IPS-15b (cell line): ENCODE measurements at regions not wholly inside any gene's neighbourhood (a gene's known extent, or its start where the extent isn't known, plus 50 kb on each side); places are given as distances from the start of the nearest gene placed in this dataset.

Experiments used
- H3K27me3 ChIP-seq: one replicate; pipeline ENCODE4 v1.6.1; 2013; ENCODE audit warnings: low read length; ENCODE audit not compliant: control insufficient read depth, insufficient read depth
- H3K36me3 ChIP-seq: one replicate; pipeline ENCODE4 v1.6.1; 2013; ENCODE audit warnings: low read length; ENCODE audit not compliant: control insufficient read depth, insufficient read depth
- H3K4me1 ChIP-seq: one replicate; pipeline ENCODE4 v1.6.1; 2013; ENCODE audit warnings: mild to moderate bottlenecking, low read length; ENCODE audit not compliant: control insufficient read depth, insufficient read depth
- H3K4me3 ChIP-seq: one replicate; pipeline ENCODE4 v1.5.1; 2013; ENCODE audit warnings: low read depth, low read length
- H3K9ac ChIP-seq: one replicate; pipeline ENCODE4 v1.6.1; 2013; ENCODE audit warnings: low read depth, mild to moderate bottlenecking, low read length
- H3K9me3 ChIP-seq: one replicate; pipeline ENCODE4 v1.6.1; 2013; ENCODE audit warnings: mild to moderate bottlenecking, low read length; ENCODE audit not compliant: control insufficient read depth, insufficient read depth

- no peak overlapping the region for H3K4me3 ChIP-seq
- H3K9me3 ChIP-seq, result no peaks in the 10 kb centered on the region
- no peaks in the 10 kb centered on the region for H3K4me1 ChIP-seq
Observed at GRCh38 chr5:56647099-56647850, 168.1 kb upstream of the MAP3K1 start.

GRCh38 chr5:56641635-56642260 lies 173.6 kb upstream of the MAP3K1 start:
- Histone ChIP-seq H3K4me3 (no peak overlapping the region), H3K27me3 (no peaks in the 10 kb centered on the region), H3K9ac (no peak overlapping the region), H3K9me3 (no peaks in the 10 kb centered on the region), H3K4me1 (peaks cover 11% of the 10 kb centered on the region), H3K36me3 (no peaks in the 10 kb centered on the region)

More at GRCh38 chr5:56647099-56647850, 168.1 kb upstream of the MAP3K1 start:
- H3K36me3 ChIP-seq, result no peaks in the 10 kb centered on the region
- no peak overlapping the region for H3K9ac ChIP-seq
- H3K27me3 ChIP-seq, result no peaks in the 10 kb centered on the region

DNA sequence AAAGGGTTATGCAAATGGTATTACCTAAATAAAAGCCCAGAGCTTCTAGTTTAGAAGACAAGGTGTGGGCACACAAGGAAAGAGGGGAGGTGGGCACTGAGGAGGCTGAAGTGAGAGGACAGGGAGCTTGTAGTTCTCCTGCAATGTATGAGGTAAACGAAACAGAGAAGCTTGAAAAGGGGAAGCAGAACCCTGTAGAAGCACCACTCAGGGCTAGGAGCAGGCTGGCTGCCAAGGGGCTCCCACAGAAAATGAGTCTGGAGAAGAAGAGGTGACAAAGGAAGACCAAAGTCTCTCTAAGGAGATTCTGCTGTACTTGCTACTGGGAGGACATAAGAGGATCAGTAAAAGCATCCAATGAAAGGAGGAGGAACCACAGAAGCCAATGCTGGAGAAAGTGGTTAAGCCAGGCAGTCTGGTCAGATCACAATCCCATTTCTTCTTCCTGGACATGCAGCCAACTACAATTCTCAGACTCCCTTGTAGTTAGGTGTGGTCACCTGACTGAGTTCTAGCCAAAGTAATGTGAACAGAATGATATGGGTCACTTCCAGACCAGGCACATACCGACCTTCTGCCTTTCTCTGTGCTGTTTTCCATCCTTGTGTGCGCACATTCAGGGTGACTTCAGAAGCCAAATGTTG lies 174.5 kb upstream of the MAP3K1 start:
- H3K4me1 ChIP-seq, result peaks cover 11% of the 10 kb centered on the region
- H3K4me3 ChIP-seq, result no peak overlapping the region
- no peaks in the 10 kb centered on the region for H3K9me3 ChIP-seq

GRCh38 chr5:56639476-56639875 lies 175.9 kb upstream of the MAP3K1 start:
- no peaks in the 10 kb centered on the region for H3K36me3 ChIP-seq
- H3K9me3 ChIP-seq, result no peaks in the 10 kb centered on the region
- peaks cover 11% of the 10 kb centered on the region for H3K4me1 ChIP-seq
- no peak overlapping the region for H3K4me3 ChIP-seq
- no peaks in the 10 kb centered on the region for H3K27me3 ChIP-seq
- no peak overlapping the region for H3K9ac ChIP-seq

More for the DNA sequence above, 174.5 kb upstream of the MAP3K1 start:
- Histone ChIP-seq H3K9ac (no peak overlapping the region), H3K36me3 (no peaks in the 10 kb centered on the region), H3K27me3 (no peaks in the 10 kb centered on the region)

GRCh38 chr5:56638768-56639238 lies 176.5 kb upstream of the MAP3K1 start:
- H3K9ac ChIP-seq, result no peak overlapping the region
- H3K9me3 ChIP-seq, result no peaks in the 10 kb centered on the region
- no peaks in the 10 kb centered on the region for H3K27me3 ChIP-seq
- H3K4me3 ChIP-seq, result no peak overlapping the region
- H3K4me1 ChIP-seq, result peaks cover 11% of the 10 kb centered on the region
- H3K36me3 ChIP-seq, result no peaks in the 10 kb centered on the region

- H3K4me1 ChIP-seq, result peaks cover 11% of the 10 kb centered on the region
- H3K9ac ChIP-seq, result no peak overlapping the region
- H3K9me3 ChIP-seq, result no peaks in the 10 kb centered on the region
- no peaks in the 10 kb centered on the region for H3K36me3 ChIP-seq
- H3K27me3 ChIP-seq, result no peaks in the 10 kb centered on the region
- no peak overlapping the region for H3K4me3 ChIP-seq
Observed at GRCh38 chr5:56638061-56638621, 177.2 kb upstream of the MAP3K1 start.

DNA sequence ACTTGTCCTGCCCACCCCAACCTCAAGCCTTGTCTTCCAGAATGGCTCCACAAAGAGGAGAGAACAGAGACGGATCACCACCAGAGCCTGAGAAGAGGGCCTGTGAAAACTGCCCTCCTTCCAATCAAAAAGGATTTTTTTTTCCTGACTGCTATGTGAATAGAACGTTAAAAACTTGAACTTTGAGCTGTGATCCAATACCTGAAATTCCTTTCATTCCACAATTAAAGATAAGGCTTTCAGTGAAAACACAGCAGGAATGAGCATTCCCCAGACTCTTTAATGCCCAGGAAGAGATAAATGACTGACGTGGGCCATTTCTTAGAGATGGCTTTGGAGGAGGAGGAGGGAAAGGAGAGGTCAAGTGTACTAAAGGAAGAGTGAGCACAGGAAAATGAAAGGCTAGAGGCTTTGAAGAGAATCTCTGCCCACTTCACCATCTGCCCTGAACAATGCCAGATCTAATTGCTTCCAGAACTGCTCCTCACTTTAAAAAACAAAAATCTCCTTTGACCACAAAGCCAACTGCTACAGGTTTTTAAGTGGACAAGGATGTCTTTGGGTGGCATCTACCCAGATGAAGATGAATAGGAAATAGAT lies 177.9 kb upstream of the MAP3K1 start:
- no peaks in the 10 kb centered on the region for H3K9me3 ChIP-seq
- no peaks in the 10 kb centered on the region for H3K36me3 ChIP-seq
- H3K4me1 ChIP-seq, result peaks cover 11% of the 10 kb centered on the region
- H3K27me3 ChIP-seq, result no peaks in the 10 kb centered on the region
- no peak overlapping the region for H3K9ac ChIP-seq
- H3K4me3 ChIP-seq, result no peak overlapping the region

DNA sequence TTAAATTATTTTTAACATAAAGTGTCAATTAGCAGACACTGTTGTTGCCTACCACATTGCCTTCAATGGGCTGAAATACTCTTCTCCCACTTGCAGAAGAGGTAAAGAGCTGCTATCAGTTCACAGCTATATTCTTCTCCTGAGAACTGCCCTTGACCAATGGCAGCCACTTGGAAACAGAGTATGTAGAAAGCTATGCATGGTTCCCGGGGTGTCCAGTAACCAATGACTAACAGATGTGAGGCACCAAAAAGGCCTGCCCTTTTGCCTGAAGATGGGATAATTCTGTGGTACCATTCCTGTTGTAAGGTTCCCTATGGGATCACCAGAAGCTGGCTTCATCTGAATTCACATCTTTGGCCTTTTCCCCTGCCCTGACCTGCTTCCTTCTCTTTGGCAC lies 181.4 kb upstream of the MAP3K1 start:
- Histone ChIP-seq H3K4me3 (no peak overlapping the region), H3K4me1 (peaks cover 11% of the 10 kb centered on the region), H3K9me3 (peaks cover 1% of the 10 kb centered on the region), H3K9ac (no peak overlapping the region), H3K36me3 (no peaks in the 10 kb centered on the region), H3K27me3 (no peaks in the 10 kb centered on the region)

DNA sequence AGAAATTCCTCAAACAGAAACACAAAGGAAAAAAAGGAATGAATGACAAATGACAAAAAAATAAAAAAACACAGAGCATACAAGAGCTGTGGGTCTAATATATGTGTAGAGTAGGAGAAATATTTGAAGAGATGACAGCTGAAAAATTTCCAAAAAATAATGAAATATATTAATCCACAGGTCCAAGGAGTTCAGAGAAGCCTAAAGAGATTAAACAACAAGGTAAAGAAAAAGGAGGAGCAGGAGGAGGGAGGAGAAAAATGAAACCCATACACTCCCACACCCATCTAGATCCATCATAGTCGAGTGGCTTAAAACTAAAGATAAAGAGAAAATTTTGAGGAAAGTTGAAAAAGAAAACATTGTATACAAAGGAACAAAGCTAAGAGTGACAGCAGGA lies 182.4 kb upstream of the MAP3K1 start:
- Histone ChIP-seq H3K36me3 (no peaks in the 10 kb centered on the region), H3K4me1 (peaks cover 11% of the 10 kb centered on the region), H3K4me3 (no peak overlapping the region), H3K9me3 (peaks cover 2% of the 10 kb centered on the region), H3K9ac (no peak overlapping the region), H3K27me3 (no peaks in the 10 kb centered on the region)

- peaks cover 4% of the 10 kb centered on the region for H3K4me1 ChIP-seq
- no peaks in the 10 kb centered on the region for H3K27me3 ChIP-seq
- no peak overlapping the region for H3K4me3 ChIP-seq
- H3K9ac ChIP-seq, result no peak overlapping the region
- H3K9me3 ChIP-seq, result peaks cover 2% of the 10 kb centered on the region
- no peaks in the 10 kb centered on the region for H3K36me3 ChIP-seq
Observed at GRCh38 chr5:56632199-56632598, 183.2 kb upstream of the MAP3K1 start.

GRCh38 chr5:56631719-56632118 lies 183.6 kb upstream of the MAP3K1 start:
- H3K9me3 ChIP-seq, result peaks cover 2% of the 10 kb centered on the region
- H3K4me1 ChIP-seq, result no peaks in the 10 kb centered on the region
- H3K36me3 ChIP-seq, result no peaks in the 10 kb centered on the region
- no peaks in the 10 kb centered on the region for H3K27me3 ChIP-seq
- no peak overlapping the region for H3K4me3 ChIP-seq
- H3K9ac ChIP-seq, result no peak overlapping the region
